ENCODE measurements at regions not wholly inside any gene's neighbourhood (a gene's known extent, or its start where the extent isn't known, plus 50 kb on each side); places are given as distances from the start of the nearest gene placed in this dataset.

DNA sequence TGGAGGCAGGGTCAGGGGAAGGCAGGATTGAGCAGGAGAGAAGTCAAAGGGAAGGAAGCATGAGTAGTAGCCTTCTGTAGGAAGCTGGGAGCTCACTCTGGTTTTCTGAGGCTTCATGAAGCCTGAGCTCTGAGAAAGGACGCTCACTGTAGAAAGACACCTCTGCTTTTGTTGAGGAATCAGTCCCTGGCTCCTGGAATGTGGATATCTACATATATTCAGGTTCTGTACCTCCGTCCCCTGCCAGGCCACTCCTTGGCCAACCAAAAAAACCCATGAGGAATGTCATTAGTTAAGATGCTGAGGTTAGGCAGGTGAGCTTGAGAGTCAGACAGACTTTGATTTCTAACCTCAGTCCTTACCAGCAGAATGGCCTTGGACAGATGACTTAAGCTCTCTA, 283.5 kb upstream of the HABP2 start:
- TF ChIP-seq, protein P1, sequence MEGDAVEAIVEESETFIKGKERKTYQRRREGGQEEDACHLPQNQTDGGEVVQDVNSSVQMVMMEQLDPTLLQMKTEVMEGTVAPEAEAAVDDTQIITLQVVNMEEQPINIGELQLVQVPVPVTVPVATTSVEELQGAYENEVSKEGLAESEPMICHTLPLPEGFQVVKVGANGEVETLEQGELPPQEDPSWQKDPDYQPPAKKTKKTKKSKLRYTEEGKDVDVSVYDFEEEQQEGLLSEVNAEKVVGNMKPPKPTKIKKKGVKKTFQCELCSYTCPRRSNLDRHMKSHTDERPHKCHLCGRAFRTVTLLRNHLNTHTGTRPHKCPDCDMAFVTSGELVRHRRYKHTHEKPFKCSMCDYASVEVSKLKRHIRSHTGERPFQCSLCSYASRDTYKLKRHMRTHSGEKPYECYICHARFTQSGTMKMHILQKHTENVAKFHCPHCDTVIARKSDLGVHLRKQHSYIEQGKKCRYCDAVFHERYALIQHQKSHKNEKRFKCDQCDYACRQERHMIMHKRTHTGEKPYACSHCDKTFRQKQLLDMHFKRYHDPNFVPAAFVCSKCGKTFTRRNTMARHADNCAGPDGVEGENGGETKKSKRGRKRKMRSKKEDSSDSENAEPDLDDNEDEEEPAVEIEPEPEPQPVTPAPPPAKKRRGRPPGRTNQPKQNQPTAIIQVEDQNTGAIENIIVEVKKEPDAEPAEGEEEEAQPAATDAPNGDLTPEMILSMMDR (conservative IDR thresholded peaks at IDR 0.05) = no peak
- TF ChIP-seq EZH2 (IDR thresholded peaks at IDR 0.05; ENCODE audit: low read depth) = no peak

All from PC-9 (cell line).